Astrocyte of the hippocampus (primary cell): ENCODE measurements at regions not wholly inside any gene's neighbourhood (a gene's known extent, or its start where the extent isn't known, plus 50 kb on each side); places are given as distances from the start of the nearest gene placed in this dataset.
"Not testable (repeated sequence)": the region's sequence is repeated elsewhere in the genome, so short reads cannot be mapped to it uniquely, and the experiment has no call there.

Experiments used
- DNase-seq: peaks from one replicate; pipeline ENCODE4 v3.0.0; 2011; ENCODE audit warnings: low read depth, low spot score

DNA sequence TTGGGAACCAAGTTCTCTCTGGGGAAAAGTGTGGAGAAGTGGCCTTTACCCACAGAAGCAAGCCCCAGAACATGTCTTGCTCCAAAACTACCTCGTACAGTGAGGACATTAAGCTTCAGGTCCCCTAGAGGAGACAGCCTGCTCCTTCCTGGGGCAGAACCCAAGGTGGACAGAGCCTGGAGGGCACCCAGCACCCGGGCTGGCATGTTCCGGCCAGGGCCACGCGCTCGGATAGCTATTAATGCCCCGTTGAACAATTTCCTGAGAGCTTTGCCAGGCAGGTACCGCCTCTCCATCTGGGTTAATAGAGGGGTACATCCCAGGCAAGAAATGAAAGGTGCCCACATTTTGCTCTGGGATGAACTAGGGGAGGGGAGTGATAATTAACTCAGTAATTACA, 169.0 kb upstream of the GRK3 start:
- DNase-seq: no peak

DNA sequence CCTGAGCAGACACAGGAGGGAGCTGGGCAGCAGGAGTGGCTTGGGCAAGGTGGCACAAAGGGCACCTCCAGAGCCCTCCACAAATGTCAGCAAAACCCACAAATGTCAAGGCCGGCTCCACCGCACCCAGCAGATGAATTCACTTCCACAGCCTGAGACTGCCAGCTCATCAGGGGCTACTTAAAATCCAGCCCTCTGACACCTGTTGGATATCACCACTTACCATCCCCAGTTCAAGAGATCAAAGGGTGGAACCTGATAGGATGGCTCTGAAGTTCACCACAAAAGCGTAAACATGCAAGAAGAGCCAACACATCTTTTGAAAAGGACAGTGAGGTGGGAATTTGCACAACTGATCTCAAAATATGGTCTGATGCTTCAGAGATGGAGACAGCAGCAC, 168.6 kb upstream of the GRK3 start:
- DNase-seq: no peak

DNA sequence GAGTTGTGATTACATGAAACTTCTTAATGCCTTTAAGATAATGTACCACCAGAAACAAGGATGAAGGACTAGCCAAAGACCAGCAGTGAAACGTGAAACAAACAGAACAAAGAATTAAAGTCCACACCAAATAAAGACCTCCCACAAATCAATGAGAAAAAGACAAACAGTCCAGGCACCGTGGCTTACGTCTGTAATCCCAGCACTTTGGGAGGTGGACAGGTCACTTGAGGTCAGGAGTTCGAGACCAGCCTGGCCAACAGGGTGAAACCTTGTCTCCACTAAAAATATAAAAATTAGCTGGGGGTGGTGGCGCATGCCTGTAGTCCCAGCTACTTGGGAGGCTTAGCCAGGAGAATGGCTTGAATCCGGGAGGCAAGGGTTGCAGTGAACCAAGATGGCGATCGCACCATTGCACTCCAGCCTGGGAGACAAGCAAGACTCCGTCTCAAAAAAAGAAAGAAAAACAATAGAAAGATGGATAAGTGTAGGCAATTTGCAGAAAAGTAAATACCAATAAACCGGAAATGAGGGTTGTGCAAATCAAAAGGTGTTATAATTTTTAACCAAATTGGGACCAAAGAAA, 167.8 kb upstream of the GRK3 start:
- DNase-seq: no peak

DNA sequence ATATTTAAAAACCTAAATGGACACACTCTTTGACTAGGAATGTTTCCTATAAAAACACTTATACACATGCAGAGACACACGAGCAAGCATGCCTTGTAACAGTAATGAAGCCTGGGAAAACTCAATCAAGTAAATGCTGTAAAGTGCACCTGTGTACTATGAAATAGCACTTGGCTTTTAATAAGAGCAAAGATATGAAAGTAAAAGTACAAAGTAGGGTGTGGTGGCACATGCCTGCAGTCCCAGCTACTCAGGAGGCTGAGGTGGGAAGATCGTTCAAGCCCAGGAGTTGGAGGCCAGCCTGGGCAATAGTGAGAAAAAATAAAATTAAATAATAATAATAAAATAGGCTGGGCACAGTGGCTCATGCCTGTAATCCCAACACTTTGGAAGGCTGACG, 166.9 kb upstream of the GRK3 start:
- DNase-seq: no peak

DNA sequence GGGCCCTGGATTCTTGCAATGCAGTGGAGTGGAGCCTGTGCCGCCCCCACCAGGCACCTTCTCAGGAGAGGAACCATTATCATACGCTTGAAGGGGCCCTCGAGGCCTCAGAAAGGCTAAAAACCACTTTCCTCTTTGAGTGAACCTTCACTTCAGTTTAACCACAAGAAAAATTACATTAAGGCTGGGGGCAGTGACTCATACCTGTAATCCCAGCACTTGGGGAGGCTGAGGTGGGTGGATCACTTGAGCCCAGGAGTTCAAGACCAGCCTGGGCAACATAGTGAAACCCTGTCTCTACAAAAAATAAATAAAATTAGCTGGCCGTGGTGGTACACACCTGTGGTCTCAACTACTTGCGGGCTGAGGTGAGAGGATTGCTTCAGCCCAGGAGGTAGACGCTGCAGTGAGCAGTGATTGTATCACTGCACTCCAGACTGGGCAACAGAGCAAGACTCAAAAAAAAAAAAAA, 165.8 kb upstream of the GRK3 start:
- DNase-seq: peak; percentile 58

DNA sequence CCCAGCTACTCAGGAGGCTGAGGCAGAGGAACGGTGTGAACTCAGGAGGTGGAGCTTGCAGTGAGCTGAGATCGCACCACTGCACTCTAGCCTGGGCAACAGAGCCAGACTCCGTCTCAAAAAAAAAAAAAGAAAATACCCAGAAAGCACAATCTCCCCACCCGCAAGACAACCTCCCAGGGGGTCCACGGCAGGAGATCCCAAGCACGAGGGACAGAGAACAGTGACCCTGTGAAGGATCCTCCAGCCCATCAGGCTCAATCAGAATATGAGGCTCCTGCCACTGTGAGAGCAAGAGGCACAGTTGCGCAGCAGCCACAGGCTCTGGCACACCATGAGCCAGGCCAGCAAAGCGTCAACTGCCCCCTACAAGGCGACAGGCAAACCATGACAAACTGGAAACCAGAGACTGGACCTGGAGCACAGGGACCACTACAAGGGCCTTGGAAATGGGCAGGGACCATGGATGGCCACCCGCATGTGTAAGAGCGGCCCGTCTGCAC, 164.8 kb upstream of the GRK3 start:
- DNase-seq: no peak

DNA sequence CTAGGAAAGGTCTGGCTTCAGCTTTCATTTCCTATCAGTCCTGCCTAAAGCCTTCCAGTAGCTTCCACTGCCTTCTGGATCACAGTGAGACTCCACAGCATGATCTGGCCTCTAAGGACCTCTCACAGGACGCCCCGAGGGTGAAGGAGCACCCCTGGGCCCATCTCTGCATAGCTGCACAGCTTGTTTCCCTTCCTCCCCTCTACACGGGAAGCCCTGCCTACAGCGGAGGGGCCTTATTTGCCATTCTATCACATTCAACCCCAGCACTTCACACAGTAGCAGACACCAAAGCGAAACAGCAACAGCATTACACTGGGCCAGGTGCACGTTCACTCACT, 162.3 kb upstream of the GRK3 start:
- DNase-seq: no peak

DNA sequence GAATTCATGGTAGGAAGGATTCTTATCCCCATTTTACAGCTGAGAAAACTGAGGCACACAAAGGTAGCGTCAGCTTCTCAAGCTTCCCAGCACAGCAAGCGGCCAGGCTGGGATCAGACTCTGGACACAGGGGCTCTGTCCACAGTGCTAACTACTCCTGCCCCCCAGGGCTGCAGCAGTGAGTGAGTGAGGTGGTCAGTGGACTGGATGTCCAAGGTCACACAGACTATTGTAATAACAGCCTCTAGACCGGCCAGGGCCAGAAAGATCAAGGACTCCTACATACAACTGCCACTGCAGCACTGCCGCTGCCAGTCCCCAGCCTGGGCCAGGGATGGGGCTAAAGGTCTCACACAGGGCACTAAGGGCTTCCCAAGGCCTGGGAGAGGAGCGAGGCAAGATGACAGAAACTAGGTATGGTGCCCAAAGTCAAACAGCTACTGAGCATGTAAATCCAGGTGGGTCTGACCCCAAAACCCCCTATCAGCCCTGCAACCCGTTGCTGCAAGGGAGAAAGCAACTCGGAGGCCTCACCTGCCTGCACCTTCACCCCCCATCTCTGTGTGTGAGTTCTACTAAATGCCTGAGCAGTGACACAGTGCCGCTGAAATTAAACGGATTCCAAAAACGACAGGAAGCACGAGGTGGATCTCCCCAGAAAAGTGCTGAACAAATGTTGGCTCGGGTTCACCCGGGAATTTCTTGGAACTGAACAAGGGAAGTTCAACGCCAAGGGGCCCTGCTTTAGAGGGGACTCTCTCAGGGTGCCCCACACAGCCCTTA, 161.8 kb upstream of the GRK3 start:
- peak; percentile 70 for DNase-seq

DNA sequence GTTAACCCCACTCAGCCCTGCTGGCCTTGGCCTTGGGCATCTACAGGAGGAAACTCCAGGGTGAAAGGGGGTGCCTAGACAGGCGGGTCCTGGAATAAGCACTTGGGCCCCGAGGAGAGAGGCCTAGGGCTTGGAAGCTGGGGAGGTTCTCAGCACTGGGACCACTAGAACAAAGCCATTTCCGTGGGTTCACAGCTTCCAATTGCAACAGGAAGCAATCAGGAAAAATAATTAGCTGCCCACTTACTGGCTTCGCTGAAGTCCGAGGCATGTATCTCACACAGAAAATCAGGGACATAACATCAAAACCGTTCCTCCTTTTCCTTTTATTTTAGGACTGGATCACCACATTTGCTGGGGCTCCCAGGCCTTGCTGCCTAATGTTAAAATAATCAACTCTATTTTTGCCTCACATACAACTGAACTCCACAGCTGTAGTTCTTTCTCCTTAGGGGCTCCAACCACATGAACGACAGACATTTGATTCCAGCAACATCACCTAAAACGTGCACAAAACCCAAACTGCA, 161.1 kb upstream of the GRK3 start:
- DNase-seq: no peak

DNA sequence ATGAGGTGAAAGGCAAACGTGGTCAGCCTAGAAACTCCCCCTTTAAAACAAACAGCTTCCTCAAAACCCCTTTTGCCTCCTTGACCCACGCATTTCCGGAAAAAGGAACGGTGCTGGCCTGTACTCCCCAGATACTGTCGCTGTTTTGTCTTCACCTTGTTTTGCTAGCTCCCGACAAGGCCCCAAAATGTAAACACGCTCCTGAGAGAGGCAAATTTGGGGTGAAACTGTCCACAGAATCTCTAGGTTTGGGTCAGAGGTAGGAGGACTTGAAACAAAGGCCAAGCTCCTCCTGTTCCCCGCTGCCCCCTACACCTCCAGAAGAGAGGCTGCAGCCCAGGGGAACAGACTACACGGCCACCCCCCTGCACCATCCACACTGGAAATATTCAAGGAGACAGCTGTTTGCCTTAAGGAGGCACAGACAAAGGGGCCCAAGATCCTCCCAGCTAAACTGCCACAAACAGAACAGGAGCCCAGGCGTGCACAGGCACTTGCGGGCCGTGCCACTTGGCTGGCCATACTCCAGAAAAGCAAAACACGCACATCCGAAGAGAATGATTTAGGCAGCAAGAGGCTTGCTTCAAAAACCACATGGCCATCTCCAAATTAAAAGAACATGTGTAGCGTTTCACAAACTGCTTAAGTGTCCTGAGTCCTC, 160.5 kb upstream of the GRK3 start:
- DNase-seq: peak; percentile 54

DNA sequence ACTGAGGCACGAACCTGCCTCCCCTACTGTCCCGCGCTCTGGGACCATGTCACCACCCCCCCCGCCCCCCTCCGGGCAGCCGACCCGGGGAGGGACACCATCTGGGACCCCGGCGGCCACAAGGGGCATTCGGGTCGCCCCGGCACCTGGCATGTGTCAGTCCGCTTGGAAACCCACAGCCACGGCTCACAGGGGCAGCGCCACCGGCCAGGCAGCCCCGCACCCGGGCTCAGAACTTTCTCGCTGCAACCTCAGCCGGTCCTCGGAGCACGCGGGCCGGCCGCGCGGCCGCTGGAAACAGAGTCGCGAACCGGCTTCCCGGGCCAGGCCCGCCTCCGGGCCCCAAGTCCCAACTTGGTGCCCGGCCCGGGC, 159.9 kb upstream of the GRK3 start:
- DNase-seq: no peak

DNA sequence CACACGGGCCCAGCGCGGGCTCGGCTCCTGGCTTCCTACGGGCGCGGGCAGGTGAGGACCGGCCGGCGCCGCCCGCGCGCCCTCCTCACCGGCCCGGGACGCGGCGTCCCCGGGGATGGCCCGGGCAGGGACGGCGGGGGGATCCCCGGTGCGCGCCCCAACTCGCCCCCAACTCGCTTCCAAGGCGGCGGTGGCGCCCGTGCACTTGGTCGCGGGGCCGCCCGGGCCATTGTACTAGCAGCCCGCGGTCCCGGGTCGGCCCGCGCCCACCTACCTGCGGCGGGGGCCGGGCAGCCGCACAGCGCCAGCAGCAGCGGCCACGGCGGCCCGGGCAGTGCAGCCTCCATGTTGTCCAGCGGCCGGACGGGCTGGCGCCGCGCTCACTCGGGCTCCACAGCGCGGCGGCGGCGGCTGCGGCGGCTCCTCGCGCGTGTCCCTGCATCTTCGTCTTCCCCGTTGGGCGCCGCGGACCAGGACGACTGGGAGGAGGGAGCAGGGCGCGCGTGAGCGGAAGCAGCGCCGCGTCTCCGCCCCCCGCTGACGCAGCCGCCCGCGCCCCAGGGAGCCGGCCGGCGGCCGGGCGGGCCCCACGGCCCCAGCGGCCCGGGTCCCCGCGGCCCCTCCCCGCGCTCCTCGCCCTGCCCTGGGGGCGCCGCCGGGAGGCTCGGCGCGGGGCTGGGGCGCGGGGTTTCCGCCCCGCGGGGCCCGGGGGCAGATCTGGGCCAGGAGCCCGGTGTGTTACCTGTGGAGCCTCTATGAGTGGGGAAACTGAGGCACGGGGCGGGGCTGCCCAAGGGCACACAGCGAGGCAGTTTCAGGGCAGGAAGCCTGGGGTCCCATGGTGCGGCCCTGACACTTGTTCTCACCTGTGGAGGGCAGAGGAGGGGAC, 159.3 kb upstream of the GRK3 start:
- peak; percentile 86 for DNase-seq

DNA sequence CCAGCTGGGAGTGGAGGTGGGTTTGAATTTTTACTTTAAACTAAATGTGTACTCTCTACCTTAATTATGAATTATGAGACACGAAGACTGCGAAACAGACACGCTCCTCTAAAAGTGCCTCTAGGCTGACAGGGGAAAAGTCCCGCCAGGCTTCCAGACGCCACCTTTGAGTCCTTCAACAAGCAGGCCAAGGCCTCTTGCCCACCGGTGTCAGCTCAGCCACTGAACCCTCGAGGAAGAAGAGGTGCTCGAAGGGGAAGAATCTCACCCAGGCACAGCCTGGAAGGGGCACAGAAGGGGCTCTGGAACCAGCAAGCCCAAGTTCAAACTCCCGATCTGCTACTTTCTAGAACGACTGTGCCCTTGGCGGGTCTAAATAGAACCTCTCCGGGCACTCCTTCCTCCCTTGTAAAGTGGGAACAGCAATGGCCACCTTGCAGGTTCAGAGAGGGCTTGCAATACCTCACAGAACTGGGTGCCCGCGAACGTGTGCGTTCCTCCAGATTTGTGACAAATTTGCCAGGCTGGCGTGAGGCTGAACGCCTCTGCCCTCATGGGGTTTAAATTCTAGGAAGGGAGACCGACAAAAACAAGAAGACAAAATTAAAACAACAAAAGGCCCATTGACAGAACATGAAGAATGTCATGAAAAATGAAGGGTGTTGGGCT, 158.5 kb upstream of the GRK3 start:
- DNase-seq: no peak

DNA sequence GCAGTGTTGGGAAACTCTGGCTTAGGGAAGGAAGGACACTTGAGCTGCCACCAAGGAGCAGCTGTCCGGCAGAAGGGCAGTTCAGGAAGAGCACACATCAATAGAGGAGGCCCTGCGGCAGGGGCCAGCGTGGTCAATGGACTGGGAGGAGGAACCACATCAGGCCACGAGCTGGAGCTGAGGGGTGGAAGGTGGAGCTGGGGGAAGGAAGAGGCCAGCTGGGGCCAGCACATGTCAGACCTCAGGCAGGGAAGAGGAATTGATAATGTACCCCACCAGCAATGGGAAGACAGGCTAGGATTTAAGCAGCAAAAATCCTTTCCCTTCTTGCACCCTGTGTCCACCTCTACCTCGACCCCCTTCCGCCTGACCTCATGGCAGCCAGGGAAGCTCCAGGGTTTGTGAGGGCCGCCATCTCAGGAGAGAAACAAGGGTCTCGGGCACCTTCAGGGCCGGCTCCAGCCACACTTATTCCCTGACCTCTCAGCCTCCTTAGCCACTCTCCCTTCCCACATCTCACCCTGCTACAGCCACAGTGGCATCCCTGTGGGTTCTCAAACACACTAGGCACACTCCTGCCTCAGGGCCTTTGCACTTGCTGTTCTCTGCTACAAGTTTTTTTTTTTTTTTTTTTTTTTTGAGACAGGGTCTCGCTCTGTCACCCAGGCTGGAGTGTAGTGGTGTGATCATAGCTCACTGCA, 157.8 kb upstream of the GRK3 start:
- DNase-seq: no peak

DNA sequence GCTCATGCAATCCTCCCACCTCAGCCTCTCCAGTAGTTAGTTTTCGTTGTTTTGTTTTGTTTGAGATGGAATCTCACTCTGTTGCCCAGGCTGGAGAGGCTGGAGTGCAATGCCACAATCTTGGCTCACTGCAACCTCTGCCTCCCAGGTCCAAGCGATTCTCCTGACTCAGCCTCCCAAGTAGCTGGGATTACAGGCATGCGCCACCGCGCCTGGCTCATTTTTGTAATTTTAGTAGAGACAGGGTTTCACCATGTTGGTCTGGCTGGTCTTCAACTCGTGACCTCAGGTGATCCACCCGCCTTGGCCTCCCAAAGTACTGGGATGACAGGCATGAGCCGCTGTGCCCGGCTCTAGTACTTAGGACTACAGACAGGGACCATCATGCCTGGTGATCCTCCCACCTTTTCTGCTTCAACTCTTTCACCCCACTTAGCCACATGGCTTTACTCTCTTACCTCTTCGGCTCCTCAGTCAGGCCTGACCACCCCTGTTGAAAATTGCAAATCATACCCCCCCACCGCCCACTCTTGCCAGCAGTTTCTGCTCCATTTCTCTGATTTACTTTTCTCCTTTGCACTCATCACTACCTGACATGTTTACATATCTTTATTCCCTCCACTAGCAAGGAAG, 157.1 kb upstream of the GRK3 start:
- DNase-seq: no peak

DNA sequence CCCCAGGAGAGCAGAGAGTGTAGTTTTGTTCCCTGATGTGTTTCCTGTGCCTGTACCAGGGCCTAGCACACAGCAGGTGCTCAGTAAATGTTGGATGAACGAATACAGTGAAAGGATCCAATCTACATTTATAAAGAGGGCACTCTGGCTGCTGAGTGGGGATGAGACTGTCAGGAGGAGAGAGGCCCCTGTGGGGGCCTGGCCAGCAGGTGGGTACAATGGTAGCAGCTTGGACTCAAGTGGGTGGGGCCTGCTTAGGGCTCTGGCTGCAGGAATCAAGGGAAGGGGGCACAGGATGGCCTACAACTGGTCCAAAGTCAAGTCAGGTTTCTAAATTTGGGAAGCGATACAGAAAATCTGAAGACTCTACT, 156.6 kb upstream of the GRK3 start:
- no peak for DNase-seq

DNA sequence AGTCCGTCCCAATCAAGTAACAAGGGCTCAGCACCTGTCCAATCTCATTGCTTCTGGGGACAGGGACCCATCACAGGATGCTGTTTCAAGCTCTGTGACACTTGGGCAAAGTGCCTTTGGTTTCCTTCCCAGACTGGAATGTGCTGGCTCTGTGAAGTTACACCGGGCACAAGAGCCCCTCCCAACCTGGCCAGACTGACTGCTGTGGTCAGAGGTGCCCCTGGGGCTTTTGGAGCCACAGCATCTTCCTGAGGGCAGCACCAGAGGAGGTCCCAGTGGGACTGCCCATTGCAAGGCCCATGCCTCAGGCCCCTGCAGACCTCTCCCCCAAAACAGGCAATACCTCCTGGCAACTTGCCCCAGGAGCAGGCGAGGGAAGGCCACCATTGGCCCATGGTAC, 155.2 kb upstream of the GRK3 start:
- no peak for DNase-seq

DNA sequence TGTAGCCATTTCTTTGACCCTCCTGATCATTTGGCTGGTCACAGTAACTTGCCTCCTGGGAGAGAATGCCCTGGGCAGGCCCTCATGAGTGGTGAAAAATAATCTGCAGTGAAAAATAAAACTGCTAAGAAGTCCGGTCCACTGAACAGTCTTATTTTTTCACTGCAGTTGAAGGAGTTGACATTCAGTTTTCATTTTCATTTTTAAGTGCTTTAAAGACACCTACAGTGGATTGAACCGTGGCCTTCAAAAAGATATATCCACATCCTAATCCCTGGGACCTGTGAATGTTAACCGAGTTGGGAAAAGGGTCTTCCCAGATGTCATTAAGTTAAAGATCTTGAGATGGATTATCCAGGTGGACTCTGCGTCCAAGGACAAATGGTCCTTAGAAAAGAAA, 153.6 kb upstream of the GRK3 start:
- no peak for DNase-seq

DNA sequence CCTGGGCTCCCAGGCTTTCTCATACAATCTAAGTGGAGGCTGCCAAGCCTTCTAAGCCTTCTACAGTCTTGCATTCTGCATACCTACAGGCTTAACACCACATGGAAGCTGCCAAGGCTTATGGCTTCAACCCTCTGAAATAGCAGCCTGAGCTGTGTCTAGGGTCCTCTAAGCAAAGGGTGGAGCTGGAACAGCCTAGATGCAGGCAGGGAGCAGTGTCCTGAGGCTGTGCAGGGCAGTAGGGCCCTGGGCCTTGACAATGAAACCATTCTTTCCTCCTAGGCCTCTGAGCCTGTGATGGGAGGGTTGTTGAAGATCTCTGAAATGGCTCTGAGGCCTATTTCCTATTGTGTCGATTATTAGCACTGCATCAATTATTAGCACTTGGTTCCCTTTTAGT, 150.9 kb upstream of the GRK3 start:
- no peak for DNase-seq

DNA sequence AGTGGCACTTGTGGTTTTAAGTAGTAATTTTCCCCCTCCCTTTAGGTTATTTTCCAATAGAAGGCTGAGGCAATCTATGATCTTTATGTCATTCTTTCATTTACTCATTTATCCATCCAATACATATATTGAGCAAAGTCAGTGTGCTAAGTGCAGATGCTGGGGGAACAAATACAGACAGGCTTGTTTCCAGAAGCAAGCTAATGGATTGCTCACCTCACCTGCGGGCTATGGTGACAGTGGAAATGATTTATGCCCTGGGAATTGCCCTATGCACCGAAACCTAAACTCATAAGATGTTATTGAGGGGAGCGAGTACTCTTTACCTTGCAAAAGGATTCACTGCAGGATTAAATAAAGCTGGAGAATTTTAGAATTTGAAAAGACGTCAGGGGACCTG, 148.7 kb upstream of the GRK3 start:
- DNase-seq: not testable (repeated sequence)
